ENCODE measurements at regions not wholly inside any gene's neighbourhood (a gene's known extent, or its start where the extent isn't known, plus 50 kb on each side); places are given as distances from the start of the nearest gene placed in this dataset.

- no peak overlapping the region for H3K4me2 ChIP-seq (ENCODE audit: low read depth, low read length, poor library complexity, severe bottlenecking)
- no peaks in the 10 kb centered on the region for H3K79me2 ChIP-seq (ENCODE audit: insufficient read depth, low read length)
- no peaks in the 10 kb centered on the region for H3K9me3 ChIP-seq (ENCODE audit: insufficient read depth, low read depth, low read length)
- H3K9ac ChIP-seq (ENCODE audit: low read depth, low read length, poor library complexity, severe bottlenecking): no peak overlapping the region
- no peak for TF ChIP-seq EZH2phosphoT487 (IDR thresholded peaks at IDR 0.05; ENCODE audit: borderline replicate concordance)
- no peak for TF ChIP-seq CTCF (conservative IDR thresholded peaks at IDR 0.05; ENCODE audit: low read length)
- no peak overlapping the region for H3K4me3 ChIP-seq (ENCODE audit: low read length, poor library complexity, severe bottlenecking)
- no peaks in the 10 kb centered on the region for H4K20me1 ChIP-seq (ENCODE audit: insufficient read depth, low read length, poor library complexity, severe bottlenecking)
- no peaks in the 10 kb centered on the region for H3K4me1 ChIP-seq (ENCODE audit: insufficient read depth, low read length, poor library complexity, severe bottlenecking)
- H3K27me3 ChIP-seq (ENCODE audit: insufficient read depth, low read length, poor library complexity, severe bottlenecking): no peaks in the 10 kb centered on the region
- no peaks in the 10 kb centered on the region for H3K9me2 ChIP-seq (replicated peaks; ENCODE audit: low read depth, low read length)
- no peaks in the 10 kb centered on the region for H3F3A ChIP-seq (ENCODE audit: low read depth)
- no peak overlapping the region for H2AFZ ChIP-seq (ENCODE audit: low read length)
- H3K36me3 ChIP-seq (ENCODE audit: insufficient read depth, low read length): no peaks in the 10 kb centered on the region
These were observed 356.3 kb upstream of the CAMK1G start for GRCh38 chr1:209227171-209227570.

GRCh38 chr1:209227941-209228340 is 355.6 kb upstream of the CAMK1G start:
- Histone ChIP-seq H3K4me1 (ENCODE audit: insufficient read depth, low read length, poor library complexity, severe bottlenecking) (no peaks in the 10 kb centered on the region), H3K4me2 (ENCODE audit: low read depth, low read length, poor library complexity, severe bottlenecking) (no peak overlapping the region), H3K27me3 (ENCODE audit: insufficient read depth, low read length, poor library complexity, severe bottlenecking) (no peaks in the 10 kb centered on the region), H3F3A (ENCODE audit: low read depth) (no peaks in the 10 kb centered on the region), H3K4me3 (ENCODE audit: low read length, poor library complexity, severe bottlenecking) (no peak overlapping the region), H3K9ac (ENCODE audit: low read depth, low read length, poor library complexity, severe bottlenecking) (no peak overlapping the region), H3K36me3 (ENCODE audit: insufficient read depth, low read length) (no peaks in the 10 kb centered on the region), H3K9me2 (replicated peaks; ENCODE audit: low read depth, low read length) (no peaks in the 10 kb centered on the region), H3K79me2 (ENCODE audit: insufficient read depth, low read length) (no peaks in the 10 kb centered on the region), H2AFZ (ENCODE audit: low read length) (no peak overlapping the region), H3K9me3 (ENCODE audit: insufficient read depth, low read depth, low read length) (no peaks in the 10 kb centered on the region), H4K20me1 (ENCODE audit: insufficient read depth, low read length, poor library complexity, severe bottlenecking) (no peaks in the 10 kb centered on the region)
- TF ChIP-seq CTCF (conservative IDR thresholded peaks at IDR 0.05; ENCODE audit: low read length) (no peak), EZH2phosphoT487 (IDR thresholded peaks at IDR 0.05; ENCODE audit: borderline replicate concordance) (no peak)

GRCh38 chr1:209229494-209230061 is 353.9 kb upstream of the CAMK1G start:
- Histone ChIP-seq H3K4me1 (ENCODE audit: insufficient read depth, low read length, poor library complexity, severe bottlenecking) (no peaks in the 10 kb centered on the region), H3K9me2 (replicated peaks; ENCODE audit: low read depth, low read length) (no peaks in the 10 kb centered on the region), H4K20me1 (ENCODE audit: insufficient read depth, low read length, poor library complexity, severe bottlenecking) (no peaks in the 10 kb centered on the region), H3K4me3 (ENCODE audit: low read length, poor library complexity, severe bottlenecking) (no peak overlapping the region), H3K36me3 (ENCODE audit: insufficient read depth, low read length) (no peaks in the 10 kb centered on the region), H3K79me2 (ENCODE audit: insufficient read depth, low read length) (no peaks in the 10 kb centered on the region), H3K4me2 (ENCODE audit: low read depth, low read length, poor library complexity, severe bottlenecking) (no peak overlapping the region), H3F3A (ENCODE audit: low read depth) (no peaks in the 10 kb centered on the region), H3K9me3 (ENCODE audit: insufficient read depth, low read depth, low read length) (no peaks in the 10 kb centered on the region), H2AFZ (ENCODE audit: low read length) (no peak overlapping the region), H3K9ac (ENCODE audit: low read depth, low read length, poor library complexity, severe bottlenecking) (no peak overlapping the region), H3K27me3 (ENCODE audit: insufficient read depth, low read length, poor library complexity, severe bottlenecking) (no peaks in the 10 kb centered on the region)
- TF ChIP-seq CTCF (conservative IDR thresholded peaks at IDR 0.05; ENCODE audit: low read length) (no peak), EZH2phosphoT487 (IDR thresholded peaks at IDR 0.05; ENCODE audit: borderline replicate concordance) (no peak)

Measured in Loucy (cell line).